Breast epithelium (tissue), 3 donors: ENCODE measurements at regions not wholly inside any gene's neighbourhood (a gene's known extent, or its start where the extent isn't known, plus 50 kb on each side); places are given as distances from the start of the nearest gene placed in this dataset.

Source experiments
- POLR2A ChIP-seq: fragments of 450-650 bp; IDR thresholded peaks from one replicate; pipeline ENCODE4 v1.6.1; 2016; ENCODE audit warnings: antibody characterized with exemption, mild to moderate bottlenecking, moderate library complexity
- POLR2AphosphoS5 ChIP-seq, 3 donors: sonication (generic); formaldehyde crosslinking; IDR thresholded peaks; one replicate each; pipeline ENCODE4 v1.6.1; 2017; ENCODE audit warnings: antibody characterized with exemption in 3 of 3
- TF ChIP-seq, protein P1 (sequence below), 3 donors: fragments of 450-650 bp; IDR thresholded peaks; one replicate each; pipeline ENCODE4 v1.5.1; 2016 to 2017; ENCODE audit warnings: antibody characterized with exemption in 3 of 3, mild to moderate bottlenecking in 3 of 3, moderate library complexity in 3 of 3

DNA sequence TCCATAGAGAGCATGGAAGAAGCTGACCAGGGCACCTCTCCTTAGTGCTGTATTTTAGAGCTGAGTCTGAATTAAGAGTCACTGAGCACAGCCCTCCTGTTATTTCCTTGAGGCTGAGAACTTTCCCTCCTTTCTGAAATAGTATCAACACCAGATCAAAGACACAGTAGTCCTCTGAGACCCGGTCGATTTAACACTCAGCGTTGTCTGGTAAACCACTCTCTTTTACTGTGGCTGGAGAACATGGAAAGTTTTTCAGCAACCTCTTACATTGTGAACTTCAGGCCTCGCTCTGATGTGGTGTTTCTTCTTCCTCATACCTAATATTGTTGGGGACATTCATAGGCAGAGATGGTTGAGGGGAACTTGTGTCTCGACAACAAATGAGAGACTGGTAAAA is 202.0 kb upstream of the MTPN start:
- no peak for TF ChIP-seq POLR2AphosphoS5 (IDR thresholded peaks at IDR 0.05)
- TF ChIP-seq, protein P1, sequence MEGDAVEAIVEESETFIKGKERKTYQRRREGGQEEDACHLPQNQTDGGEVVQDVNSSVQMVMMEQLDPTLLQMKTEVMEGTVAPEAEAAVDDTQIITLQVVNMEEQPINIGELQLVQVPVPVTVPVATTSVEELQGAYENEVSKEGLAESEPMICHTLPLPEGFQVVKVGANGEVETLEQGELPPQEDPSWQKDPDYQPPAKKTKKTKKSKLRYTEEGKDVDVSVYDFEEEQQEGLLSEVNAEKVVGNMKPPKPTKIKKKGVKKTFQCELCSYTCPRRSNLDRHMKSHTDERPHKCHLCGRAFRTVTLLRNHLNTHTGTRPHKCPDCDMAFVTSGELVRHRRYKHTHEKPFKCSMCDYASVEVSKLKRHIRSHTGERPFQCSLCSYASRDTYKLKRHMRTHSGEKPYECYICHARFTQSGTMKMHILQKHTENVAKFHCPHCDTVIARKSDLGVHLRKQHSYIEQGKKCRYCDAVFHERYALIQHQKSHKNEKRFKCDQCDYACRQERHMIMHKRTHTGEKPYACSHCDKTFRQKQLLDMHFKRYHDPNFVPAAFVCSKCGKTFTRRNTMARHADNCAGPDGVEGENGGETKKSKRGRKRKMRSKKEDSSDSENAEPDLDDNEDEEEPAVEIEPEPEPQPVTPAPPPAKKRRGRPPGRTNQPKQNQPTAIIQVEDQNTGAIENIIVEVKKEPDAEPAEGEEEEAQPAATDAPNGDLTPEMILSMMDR (IDR thresholded peaks at IDR 0.05), result no peak
- TF ChIP-seq POLR2A, result no peak
